ENCODE measurements at regions not wholly inside any gene's neighbourhood (a gene's known extent, or its start where the extent isn't known, plus 50 kb on each side); places are given as distances from the start of the nearest gene placed in this dataset.

DNA sequence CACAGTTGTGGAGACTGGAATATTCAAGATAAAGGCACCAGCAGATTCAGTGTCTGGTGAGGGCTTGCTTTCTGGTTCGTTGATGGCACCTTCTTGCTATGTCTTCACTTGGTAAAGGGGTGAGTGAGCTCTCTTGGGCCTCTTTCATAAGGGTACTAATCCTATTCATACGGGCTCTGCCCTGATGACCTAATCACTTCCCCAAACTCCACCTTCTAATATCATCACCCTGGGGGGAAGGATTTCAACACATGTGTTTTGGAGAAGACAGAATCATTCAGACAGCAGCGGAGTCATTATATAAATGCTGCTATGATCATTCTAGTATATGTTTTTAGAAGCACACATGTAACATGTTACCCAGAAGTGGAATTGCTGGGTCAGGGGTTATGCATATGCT is 295.3 kb upstream of the CTSO start:
- no peaks in the 10 kb centered on the region for H3K36me3 ChIP-seq
- 0 out of 2 replicates have a peak, but pooled peaks cover 2% of the 10 kb centered on the region for H3K27me3 ChIP-seq (replicated peaks)
- H3K9me3 ChIP-seq (replicated peaks) = no peaks in the 10 kb centered on the region
- H3K27ac ChIP-seq = no peak overlapping the region
- H3K4me1 ChIP-seq (replicated peaks) = no peaks in the 10 kb centered on the region
- H3K4me3 ChIP-seq = no peak overlapping the region
- no peak for DNase-seq (ENCODE audit: low read depth in 1 of 2, low spot score in 2 of 2)

DNA sequence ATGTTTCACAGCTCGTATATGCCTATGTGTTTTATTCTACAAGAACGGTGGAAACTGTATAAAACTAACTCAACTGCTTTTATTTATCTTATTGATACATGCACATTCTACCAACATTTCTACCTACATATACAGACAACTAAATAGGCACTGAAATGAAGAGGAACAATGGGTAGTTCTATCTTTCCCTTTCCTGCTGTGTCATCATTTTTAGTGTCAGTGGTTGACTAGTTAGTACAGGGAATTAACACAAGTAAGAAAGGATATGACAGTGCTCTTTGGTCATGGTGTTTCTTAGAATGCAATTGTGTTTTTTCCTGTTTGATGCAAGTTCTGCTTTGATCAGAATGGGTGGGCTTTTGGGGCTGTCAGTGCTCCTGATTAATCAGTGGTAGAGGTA is 293.8 kb upstream of the CTSO start:
- no peak overlapping the region for H3K27ac ChIP-seq
- H3K4me3 ChIP-seq = no peak overlapping the region
- no peaks in the 10 kb centered on the region for H3K9me3 ChIP-seq (replicated peaks)
- 0 out of 2 replicates have a peak, but pooled peaks cover 2% of the 10 kb centered on the region for H3K27me3 ChIP-seq (replicated peaks)
- no peaks in the 10 kb centered on the region for H3K36me3 ChIP-seq
- H3K4me1 ChIP-seq (replicated peaks) = no peaks in the 10 kb centered on the region
- DNase-seq (ENCODE audit: low read depth in 1 of 2, low spot score in 2 of 2) = no peak

DNA sequence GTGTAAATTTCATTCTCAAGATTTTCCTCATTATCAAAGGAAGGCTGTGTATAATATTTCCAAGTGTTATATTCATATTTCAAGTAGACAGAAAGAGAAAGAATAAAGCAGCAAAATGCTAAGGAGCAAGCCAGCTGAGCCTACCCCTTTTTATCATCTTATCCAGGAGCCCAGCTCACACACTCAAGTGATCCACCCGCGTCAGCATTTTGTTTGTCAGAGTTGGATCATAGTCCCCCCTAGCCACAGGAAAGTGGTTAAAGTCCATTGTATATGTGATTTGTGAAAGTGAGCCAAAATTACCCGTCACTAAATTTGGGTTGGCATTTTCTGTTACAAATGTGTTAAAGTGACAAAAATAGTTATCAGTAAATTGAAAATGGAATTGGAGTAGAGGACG is 289.3 kb upstream of the CTSO start:
- Histone ChIP-seq H3K27me3 (replicated peaks) (no peaks in the 10 kb centered on the region), H3K27ac (no peak overlapping the region), H3K4me3 (no peak overlapping the region), H3K9me3 (replicated peaks) (no peaks in the 10 kb centered on the region), H3K4me1 (replicated peaks) (no peaks in the 10 kb centered on the region), H3K36me3 (no peaks in the 10 kb centered on the region)
- DNase-seq (ENCODE audit: low read depth in 1 of 2, low spot score in 2 of 2) = no peak

DNA sequence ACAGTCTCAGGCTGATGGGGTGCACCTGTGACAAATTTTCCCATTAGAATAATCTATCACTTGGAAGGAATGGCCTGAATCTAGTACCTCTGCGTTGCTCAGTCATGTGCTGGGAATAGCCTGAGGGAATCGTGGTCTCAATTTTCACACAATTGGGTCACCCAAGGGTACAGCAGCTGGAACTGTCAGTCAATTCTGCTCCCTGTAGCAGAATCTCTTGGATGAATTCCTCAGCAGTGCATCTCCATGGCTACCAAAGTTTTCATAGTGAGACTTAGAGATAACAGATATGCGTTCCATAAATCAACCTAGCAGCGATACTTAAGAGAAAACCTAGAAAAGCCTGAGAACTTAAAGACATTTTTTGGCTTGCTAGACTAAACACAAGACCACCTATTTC is 288.7 kb upstream of the CTSO start:
- H3K9me3 ChIP-seq (replicated peaks) = no peaks in the 10 kb centered on the region
- no peak overlapping the region for H3K4me3 ChIP-seq
- H3K27ac ChIP-seq = no peak overlapping the region
- no peaks in the 10 kb centered on the region for H3K4me1 ChIP-seq (replicated peaks)
- H3K27me3 ChIP-seq (replicated peaks) = no peaks in the 10 kb centered on the region
- DNase-seq (ENCODE audit: low read depth in 1 of 2, low spot score in 2 of 2) = no peak
- no peaks in the 10 kb centered on the region for H3K36me3 ChIP-seq

DNA sequence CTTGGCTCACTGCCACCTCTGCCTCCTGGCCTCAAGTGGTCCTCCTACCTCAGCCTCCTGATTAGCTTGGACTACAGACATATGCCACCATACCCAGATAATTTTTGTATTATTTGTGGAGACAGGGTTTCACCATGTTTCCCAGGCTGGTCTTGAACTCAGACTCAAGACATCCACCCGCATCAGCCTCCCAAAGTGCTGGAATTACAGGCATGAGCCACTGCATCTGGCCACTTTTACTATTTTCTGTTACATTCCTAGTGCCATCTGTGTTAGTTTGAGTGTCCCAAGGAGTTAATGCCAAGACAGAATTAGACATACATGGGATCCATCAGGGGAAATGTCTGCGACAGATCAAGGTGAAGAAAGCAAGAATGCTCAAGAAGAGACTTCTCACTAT is 288.2 kb upstream of the CTSO start:
- no peak for DNase-seq (ENCODE audit: low read depth in 1 of 2, low spot score in 2 of 2)
- H3K27me3 ChIP-seq (replicated peaks) = no peaks in the 10 kb centered on the region
- no peaks in the 10 kb centered on the region for H3K36me3 ChIP-seq
- no peaks in the 10 kb centered on the region for H3K9me3 ChIP-seq (replicated peaks)
- no peak overlapping the region for H3K27ac ChIP-seq
- no peak overlapping the region for H3K4me3 ChIP-seq
- H3K4me1 ChIP-seq (replicated peaks) = no peaks in the 10 kb centered on the region

DNA sequence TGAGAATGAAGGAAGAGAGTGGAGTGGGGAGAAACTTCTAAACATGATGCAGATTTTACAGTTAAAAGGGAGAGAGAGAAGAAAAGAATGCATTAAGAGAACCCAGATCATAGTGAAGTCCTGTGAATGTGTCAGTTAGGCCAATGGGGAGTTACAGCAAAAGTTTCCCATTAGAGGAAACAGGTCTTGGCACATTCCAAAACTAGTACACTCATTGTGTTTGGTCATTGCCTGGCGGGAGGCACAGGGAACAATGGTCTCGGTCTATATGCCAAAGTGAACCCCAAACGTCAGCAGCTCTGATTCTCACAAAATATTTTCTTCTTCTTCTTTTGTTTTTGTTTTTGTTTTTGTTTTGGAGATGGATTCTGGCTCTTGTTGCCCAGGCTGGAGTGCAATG is 284.5 kb upstream of the CTSO start:
- H3K27me3 ChIP-seq (replicated peaks) = no peaks in the 10 kb centered on the region
- no peaks in the 10 kb centered on the region for H3K9me3 ChIP-seq (replicated peaks)
- no peaks in the 10 kb centered on the region for H3K4me1 ChIP-seq (replicated peaks)
- no peaks in the 10 kb centered on the region for H3K36me3 ChIP-seq
- H3K4me3 ChIP-seq = no peak overlapping the region
- DNase-seq (ENCODE audit: low read depth in 1 of 2, low spot score in 2 of 2) = no peak
- no peak overlapping the region for H3K27ac ChIP-seq

DNA sequence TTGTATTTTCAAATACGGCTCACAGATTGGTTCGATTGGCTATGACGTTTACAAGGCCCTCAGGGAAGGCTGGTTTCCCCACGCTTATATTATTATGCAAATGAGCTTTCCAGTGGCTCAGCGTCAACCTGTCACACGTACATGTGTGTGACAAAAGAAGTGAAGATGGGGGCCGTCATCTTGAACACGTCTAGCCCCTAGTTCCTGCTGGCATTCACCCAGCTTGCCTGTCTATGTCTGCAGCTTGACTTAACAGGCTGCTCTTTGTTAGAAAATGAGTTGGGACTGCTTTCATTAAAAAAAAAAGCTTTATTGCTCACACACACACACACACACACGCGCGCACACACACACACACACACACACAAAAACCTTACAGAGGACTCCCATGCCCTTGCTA is 283.6 kb upstream of the CTSO start:
- no peak overlapping the region for H3K27ac ChIP-seq
- H3K4me3 ChIP-seq = no peak overlapping the region
- no peaks in the 10 kb centered on the region for H3K36me3 ChIP-seq
- no peaks in the 10 kb centered on the region for H3K4me1 ChIP-seq (replicated peaks)
- no peak for DNase-seq (ENCODE audit: low read depth in 1 of 2, low spot score in 2 of 2)
- no peaks in the 10 kb centered on the region for H3K27me3 ChIP-seq (replicated peaks)
- no peaks in the 10 kb centered on the region for H3K9me3 ChIP-seq (replicated peaks)

DNA sequence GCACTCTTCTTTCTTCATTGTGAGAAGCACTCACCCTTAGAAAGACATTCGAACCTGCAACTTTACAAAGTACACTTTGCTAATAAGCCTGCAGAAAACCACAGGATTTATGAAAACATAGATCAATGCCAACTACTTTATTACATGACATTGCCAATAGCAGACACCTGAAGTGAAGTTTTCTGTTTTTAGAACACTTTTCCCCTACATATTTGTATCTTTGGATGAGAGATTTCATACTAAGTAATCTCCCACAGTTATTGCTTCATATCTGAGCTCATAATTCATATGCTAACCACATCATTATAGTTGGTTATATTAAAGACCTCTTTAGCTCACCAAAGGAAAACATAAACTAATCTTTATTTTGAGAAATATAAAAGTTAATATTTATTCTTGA is 276.5 kb upstream of the CTSO start:
- H3K4me1 ChIP-seq (replicated peaks) = no peaks in the 10 kb centered on the region
- H3K36me3 ChIP-seq = no peaks in the 10 kb centered on the region
- H3K4me3 ChIP-seq = no peak overlapping the region
- no peak overlapping the region for H3K27ac ChIP-seq
- H3K9me3 ChIP-seq (replicated peaks) = no peaks in the 10 kb centered on the region
- DNase-seq (ENCODE audit: low read depth in 1 of 2, low spot score in 2 of 2) = no peak
- no peaks in the 10 kb centered on the region for H3K27me3 ChIP-seq (replicated peaks)

DNA sequence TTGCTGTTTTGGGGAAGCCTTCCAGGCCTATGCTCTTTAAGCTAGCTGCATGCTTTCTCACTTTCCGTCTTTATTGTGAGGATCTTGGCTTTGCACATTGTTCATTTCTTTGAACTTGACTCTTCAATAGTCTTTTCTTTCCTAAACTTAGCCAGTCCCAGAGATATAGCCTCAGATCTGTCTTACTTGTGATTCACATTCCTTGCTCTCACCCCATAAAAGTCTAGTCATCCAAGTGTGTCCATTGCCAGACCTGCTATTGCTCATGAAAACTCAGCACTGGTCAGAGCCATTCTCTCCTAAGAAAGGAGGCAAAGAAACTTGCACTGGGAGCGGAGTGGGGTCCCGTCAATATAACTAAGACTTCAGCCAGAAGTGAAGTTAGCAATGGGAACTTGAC is 275.0 kb upstream of the CTSO start:
- Histone ChIP-seq H3K36me3 (no peaks in the 10 kb centered on the region), H3K4me3 (no peak overlapping the region), H3K27me3 (replicated peaks) (no peaks in the 10 kb centered on the region), H3K4me1 (replicated peaks) (no peaks in the 10 kb centered on the region), H3K9me3 (replicated peaks) (no peaks in the 10 kb centered on the region), H3K27ac (no peak overlapping the region)
- no peak for DNase-seq (ENCODE audit: low read depth in 1 of 2, low spot score in 2 of 2)

DNA sequence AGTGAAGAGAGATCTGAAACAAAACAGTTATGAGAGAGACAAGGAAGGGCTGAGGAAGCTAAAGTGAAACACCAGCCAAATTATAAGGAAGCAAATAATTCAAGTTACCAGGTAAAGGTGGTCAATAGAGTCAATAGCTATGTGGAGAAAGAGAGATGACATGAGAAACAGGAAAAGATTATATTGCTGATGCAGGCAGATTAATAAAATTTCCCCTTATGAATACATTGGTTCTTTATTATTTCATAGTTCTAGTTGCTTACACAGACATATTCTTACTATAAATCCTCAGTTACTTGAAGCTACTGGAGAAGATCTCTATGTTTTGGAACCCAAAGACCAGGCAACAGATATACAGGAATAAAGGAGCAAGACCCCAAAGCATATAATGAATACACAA is 273.7 kb upstream of the CTSO start:
- no peaks in the 10 kb centered on the region for H3K9me3 ChIP-seq (replicated peaks)
- no peaks in the 10 kb centered on the region for H3K4me1 ChIP-seq (replicated peaks)
- no peak overlapping the region for H3K27ac ChIP-seq
- H3K27me3 ChIP-seq (replicated peaks) = no peaks in the 10 kb centered on the region
- no peaks in the 10 kb centered on the region for H3K36me3 ChIP-seq
- H3K4me3 ChIP-seq = no peak overlapping the region
- DNase-seq (ENCODE audit: low read depth in 1 of 2, low spot score in 2 of 2) = no peak

DNA sequence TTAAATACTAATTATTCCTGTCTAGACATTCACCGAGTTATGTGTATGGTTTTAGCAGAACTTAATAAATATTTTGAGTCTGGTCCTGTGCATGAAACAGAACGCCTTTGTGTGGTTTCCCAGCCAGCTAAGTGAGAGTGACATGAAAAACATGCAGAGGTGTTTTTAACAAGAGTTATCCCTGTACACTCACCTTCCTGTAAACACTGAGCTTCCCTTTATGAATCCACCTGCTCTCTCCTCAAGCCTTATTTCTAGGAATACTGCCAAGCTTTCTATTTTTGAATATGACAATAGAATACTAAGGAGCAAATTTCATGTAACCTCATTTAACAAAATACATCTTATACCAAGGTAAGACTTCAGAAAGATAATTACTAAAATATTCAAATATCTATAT is 270.3 kb upstream of the CTSO start:
- Histone ChIP-seq H3K4me3 (no peak overlapping the region), H3K9me3 (replicated peaks) (no peaks in the 10 kb centered on the region), H3K36me3 (no peaks in the 10 kb centered on the region), H3K4me1 (replicated peaks) (no peaks in the 10 kb centered on the region), H3K27me3 (replicated peaks) (no peaks in the 10 kb centered on the region), H3K27ac (no peak overlapping the region)
- DNase-seq (ENCODE audit: low read depth in 1 of 2, low spot score in 2 of 2) = no peak

DNA sequence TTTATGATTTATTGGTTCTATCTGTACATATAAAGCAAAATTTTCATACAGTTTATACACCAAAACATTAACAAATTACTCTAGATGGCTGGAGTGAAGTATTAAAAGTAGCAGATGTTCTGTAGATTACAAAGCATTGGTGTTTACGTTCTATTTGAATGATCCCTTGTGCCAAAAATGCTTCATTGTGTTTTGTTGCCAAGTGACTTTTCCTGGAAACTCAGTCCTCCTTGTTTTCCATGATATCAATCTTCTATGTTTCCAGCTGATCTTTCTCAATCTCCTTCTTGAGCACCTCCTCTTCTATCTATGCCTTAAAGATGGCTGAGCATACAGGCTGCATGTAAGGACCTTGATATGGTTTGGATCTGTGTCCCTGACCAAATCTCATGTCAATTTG is 263.6 kb upstream of the CTSO start:
- Histone ChIP-seq H3K27me3 (replicated peaks) (no peaks in the 10 kb centered on the region), H3K9me3 (replicated peaks) (no peaks in the 10 kb centered on the region), H3K27ac (no peak overlapping the region), H3K4me1 (replicated peaks) (no peaks in the 10 kb centered on the region), H3K4me3 (no peak overlapping the region), H3K36me3 (no peaks in the 10 kb centered on the region)
- no peak for DNase-seq (ENCODE audit: low read depth in 1 of 2, low spot score in 2 of 2)

DNA sequence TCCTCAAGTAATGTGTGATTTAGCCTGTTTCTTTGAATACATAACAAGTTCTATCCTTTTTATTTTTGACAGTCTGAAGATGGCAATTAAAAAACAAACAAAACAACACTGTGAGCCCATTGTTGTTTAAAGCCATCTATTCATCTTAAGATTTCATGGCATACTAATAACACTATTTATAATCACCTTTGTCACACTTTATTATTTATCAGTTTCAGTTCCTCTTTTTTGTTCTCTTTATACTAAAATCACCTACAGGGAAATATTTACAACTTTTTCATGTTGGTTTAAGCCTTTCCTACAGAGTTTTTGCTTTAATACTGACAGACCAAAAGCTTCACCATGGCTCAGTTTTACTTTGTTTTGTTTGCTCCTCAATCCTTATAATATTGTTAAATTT is 247.4 kb upstream of the CTSO start:
- Histone ChIP-seq H3K27me3 (replicated peaks) (no peaks in the 10 kb centered on the region), H3K4me3 (no peak overlapping the region), H3K9me3 (replicated peaks) (no peaks in the 10 kb centered on the region), H3K27ac (no peak overlapping the region), H3K4me1 (replicated peaks) (no peaks in the 10 kb centered on the region), H3K36me3 (no peaks in the 10 kb centered on the region)
- DNase-seq (ENCODE audit: low read depth in 1 of 2, low spot score in 2 of 2) = no peak

DNA sequence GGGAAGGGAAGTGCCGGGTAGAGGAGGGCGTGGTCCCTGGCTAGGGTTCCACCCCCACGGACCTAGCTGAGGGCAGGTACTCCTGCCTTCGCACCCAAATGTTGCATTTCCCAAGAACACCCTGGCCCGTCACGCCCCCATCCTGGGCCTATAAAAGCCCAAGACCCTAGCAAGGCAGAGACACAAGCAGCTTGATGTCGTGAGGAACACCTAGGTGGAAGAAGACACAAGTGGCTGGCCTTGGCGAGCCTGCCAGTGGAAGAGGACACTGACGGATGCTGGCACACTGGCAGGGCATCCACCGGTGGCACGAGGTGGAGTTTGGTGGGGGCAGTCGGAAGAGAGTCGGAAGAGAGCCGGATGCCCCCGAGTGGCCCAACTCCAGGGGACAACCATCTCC is 244.8 kb upstream of the CTSO start:
- no peaks in the 10 kb centered on the region for H3K9me3 ChIP-seq (replicated peaks)
- no peaks in the 10 kb centered on the region for H3K27me3 ChIP-seq (replicated peaks)
- H3K4me3 ChIP-seq = no peak overlapping the region
- DNase-seq (ENCODE audit: low read depth in 1 of 2, low spot score in 2 of 2) = no peak
- H3K27ac ChIP-seq = no peak overlapping the region
- H3K36me3 ChIP-seq = no peaks in the 10 kb centered on the region
- H3K4me1 ChIP-seq (replicated peaks) = no peaks in the 10 kb centered on the region

DNA sequence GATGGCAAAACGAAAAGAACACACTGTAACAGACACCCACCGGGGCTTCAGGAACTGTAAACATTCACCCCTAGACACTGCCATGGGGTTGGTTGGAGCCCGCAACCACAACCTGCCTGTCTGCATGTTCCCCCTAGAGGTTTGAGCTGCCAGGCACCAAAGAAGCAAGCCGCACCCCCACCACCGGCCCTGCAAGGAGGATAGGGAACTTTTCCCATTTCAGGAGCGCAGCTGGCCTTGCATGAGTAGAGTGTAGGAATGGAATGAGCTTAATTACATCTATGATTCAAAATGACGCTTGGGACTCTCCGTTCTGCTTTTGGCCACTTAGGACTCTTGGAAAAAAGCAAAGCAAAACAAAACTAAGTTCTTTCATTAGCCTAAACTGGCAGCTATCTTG is 243.6 kb upstream of the CTSO start:
- no peaks in the 10 kb centered on the region for H3K36me3 ChIP-seq
- no peaks in the 10 kb centered on the region for H3K27me3 ChIP-seq (replicated peaks)
- no peak overlapping the region for H3K27ac ChIP-seq
- H3K4me3 ChIP-seq = no peak overlapping the region
- no peak for DNase-seq (ENCODE audit: low read depth in 1 of 2, low spot score in 2 of 2)
- H3K4me1 ChIP-seq (replicated peaks) = no peaks in the 10 kb centered on the region
- H3K9me3 ChIP-seq (replicated peaks) = no peaks in the 10 kb centered on the region
